Stimulated activated CD4-positive, alpha-beta T cell treated with anti-CD3 and anti-CD28 coated beads, Interleukin-2, amount 100 ng/mL, for 24 hours (primary cell): ENCODE measurements at regions not wholly inside any gene's neighbourhood (a gene's known extent, or its start where the extent isn't known, plus 50 kb on each side); places are given as distances from the start of the nearest gene placed in this dataset.
"Not testable (repeated sequence)": the region's sequence is repeated elsewhere in the genome, so short reads cannot be mapped to it uniquely, and the experiment has no call there.

Experiments
- DNase-seq, 2 donors: peaks; one replicate each; pipeline ENCODE4 v3.0.0-alpha.2; 2020

- DNase-seq, result no peak
These were observed 69.5 kb upstream of the MBNL1 start for GRCh38 chr3:152199102-152199840.

- DNase-seq, result no peak
These were observed 68.0 kb upstream of the MBNL1 start for GRCh38 chr3:152200476-152201420.

- DNase-seq, result no peak
These were observed 65.6 kb upstream of the MBNL1 start for GRCh38 chr3:152202976-152203626.

- no peak for DNase-seq
These were observed 65.1 kb upstream of the MBNL1 start for GRCh38 chr3:152203652-152204051.

- no peak for DNase-seq
These were observed 64.5 kb upstream of the MBNL1 start for GRCh38 chr3:152204218-152204617.

- no peak for DNase-seq
These were observed 63.6 kb upstream of the MBNL1 start for GRCh38 chr3:152205097-152205593.

- DNase-seq, result no peak
These were observed 62.4 kb upstream of the MBNL1 start for GRCh38 chr3:152206243-152206760.

GRCh38 chr3:152208439-152208838 is 60.3 kb upstream of the MBNL1 start:
- no peak for DNase-seq

- DNase-seq, result no peak
These were observed 59.7 kb upstream of the MBNL1 start for GRCh38 chr3:152209060-152209459.

GRCh38 chr3:152209776-152210175 is 59.0 kb upstream of the MBNL1 start:
- DNase-seq, result no peak

- no peak for DNase-seq
These were observed 58.0 kb upstream of the MBNL1 start for GRCh38 chr3:152210697-152211096.

- DNase-seq, result no peak
These were observed 57.1 kb upstream of the MBNL1 start for GRCh38 chr3:152211655-152212054.

GRCh38 chr3:152213203-152213602 is 55.5 kb upstream of the MBNL1 start:
- no peak for DNase-seq

- DNase-seq, result no peak
These were observed 54.8 kb upstream of the MBNL1 start for GRCh38 chr3:152213938-152214337.

- not testable (repeated sequence) for DNase-seq
These were observed 51.5 kb upstream of the MBNL1 start for GRCh38 chr3:152216960-152217865.

- no peak for DNase-seq
These were observed 50.1 kb upstream of the MBNL1 start for GRCh38 chr3:152218602-152219001.
